ENCODE measurements at regions not wholly inside any gene's neighbourhood (a gene's known extent, or its start where the extent isn't known, plus 50 kb on each side); places are given as distances from the start of the nearest gene placed in this dataset.

- no peaks in the 10 kb centered on the region for H3K27me3 ChIP-seq
- DNase-seq (no peak), ATAC-seq (no peak)
- H3K9me3 ChIP-seq = no peaks in the 10 kb centered on the region
- TF ChIP-seq CTCF (IDR thresholded peaks at IDR 0.05) = no peak
- no peak for TF ChIP-seq POLR2A (IDR thresholded peaks at IDR 0.05)
- no CpG with 5 or more reads among the region's 4 CpGs for WGBS (ENCODE audit: insufficient coverage, low coverage, low lambda C conversion rate, missing lambda C conversion rate)
- no peak overlapping the region for H3K27ac ChIP-seq
- H3K4me1 ChIP-seq = no peaks in the 10 kb centered on the region
- intact Hi-C loops (cut with DNase I) = no loop called here
- H3K4me3 ChIP-seq = no peak overlapping the region
- no peaks in the 10 kb centered on the region for H3K36me3 ChIP-seq
Measured at GRCh38 chr17:79243603-79243990, 169.0 kb downstream of the ENGASE start.

GRCh38 chr17:79242873-79243602 lies 168.4 kb downstream of the ENGASE start:
- H3K36me3 ChIP-seq = no peaks in the 10 kb centered on the region
- no peaks in the 10 kb centered on the region for H3K9me3 ChIP-seq
- H3K4me3 ChIP-seq = no peak overlapping the region
- TF ChIP-seq POLR2A (IDR thresholded peaks at IDR 0.05) (no peak), CTCF (IDR thresholded peaks at IDR 0.05) (no peak)
- H3K27ac ChIP-seq = no peak overlapping the region
- no peaks in the 10 kb centered on the region for H3K27me3 ChIP-seq
- ATAC-seq (no peak), DNase-seq (no peak)
- intact Hi-C loops (cut with DNase I) = no loop called here
- no peaks in the 10 kb centered on the region for H3K4me1 ChIP-seq
- WGBS (ENCODE audit: insufficient coverage, low coverage, low lambda C conversion rate, missing lambda C conversion rate) = 48% methylated on average over 6 of the region's 10 CpGs

GRCh38 chr17:79242393-79242792 lies 167.8 kb downstream of the ENGASE start:
- no peaks in the 10 kb centered on the region for H3K27me3 ChIP-seq
- no peaks in the 10 kb centered on the region for H3K36me3 ChIP-seq
- H3K27ac ChIP-seq = no peak overlapping the region
- no peak overlapping the region for H3K4me3 ChIP-seq
- DNase-seq (no peak), ATAC-seq (no peak)
- intact Hi-C loops (cut with DNase I) = no loop called here
- TF ChIP-seq POLR2A (IDR thresholded peaks at IDR 0.05) = no peak
- TF ChIP-seq CTCF (IDR thresholded peaks at IDR 0.05) = no peak
- no peaks in the 10 kb centered on the region for H3K9me3 ChIP-seq
- WGBS (ENCODE audit: insufficient coverage, low coverage, low lambda C conversion rate, missing lambda C conversion rate) = 42% methylated on average over 2 of the region's 2 CpGs
- no peaks in the 10 kb centered on the region for H3K4me1 ChIP-seq

GRCh38 chr17:79241616-79242015 lies 167.0 kb downstream of the ENGASE start:
- TF ChIP-seq POLR2A (IDR thresholded peaks at IDR 0.05) (no peak), CTCF (IDR thresholded peaks at IDR 0.05) (no peak)
- DNase-seq = no peak
- intact Hi-C loops (cut with DNase I) = no loop called here
- Histone ChIP-seq H3K4me1 (no peaks in the 10 kb centered on the region), H3K36me3 (no peaks in the 10 kb centered on the region), H3K27me3 (no peaks in the 10 kb centered on the region), H3K27ac (no peak overlapping the region), H3K4me3 (no peak overlapping the region), H3K9me3 (no peaks in the 10 kb centered on the region)
- ATAC-seq = no peak
- WGBS (ENCODE audit: insufficient coverage, low coverage, low lambda C conversion rate, missing lambda C conversion rate) = 83% methylated on average over 2 of the region's 5 CpGs
